Motor neuron (in vitro differentiated cells): ENCODE measurements at regions not wholly inside any gene's neighbourhood (a gene's known extent, or its start where the extent isn't known, plus 50 kb on each side); places are given as distances from the start of the nearest gene placed in this dataset.

ENCODE experiments used
- ATAC-seq, 8 experiments: fragments of 200-7000 bp; cut with Tn5 transposase; replicated peaks in 6 of 8; 2 replicates each; pipeline ENCODE4 v1.8.0; 2021; ENCODE audit warnings: mild to moderate bottlenecking in 8 of 8, moderate library complexity in 8 of 8
- H3K27ac ChIP-seq, 2 donors: fragments of 250-450 bp; sonication (Bioruptor Pico); 2 replicates each; pipeline ENCODE4 v1.9.0; 2021; ENCODE audit warnings: antibody characterized with exemption in 2 of 2, mild to moderate bottlenecking in 2 of 2, moderate library complexity in 1 of 2
- H3K4me1 ChIP-seq, 2 donors: fragments of 250-450 bp; sonication (Bioruptor Pico); replicated peaks in 1 of 2; 2 replicates each; pipeline ENCODE4 v1.6.1; 2021; ENCODE audit warnings: antibody characterized with exemption in 2 of 2, mild to moderate bottlenecking in 2 of 2, moderate library complexity in 1 of 2
- H3K4me3 ChIP-seq, 5 donors: fragments of 250-450 bp; sonication (Bioruptor Pico); 2 replicates each; pipeline ENCODE4 v1.9.0; 2021; ENCODE audit warnings: antibody characterized with exemption in 5 of 5, mild to moderate bottlenecking in 5 of 5, moderate library complexity in 4 of 5
- WGBS, 10 experiments: fragments of 450-650 bp; shearing (Covaris generic); methylation state at CpG; one replicate each; pipeline ENCODE4 v1.0.0; 2022; 5-methylcytosine and 5-hydroxymethylcytosine counted together
- in situ Hi-C, 9 experiments: fragments of 400-800 bp; cut with MboI; loops; one replicate each; pipeline ENCODE4 v1.15.0; 2021; ENCODE audit warnings: low sequenced_read_pairs in 9 of 9, low pct_unique_long_range_greater_than_20kb in 2 of 9; ENCODE audit not compliant: unreplicated experiment in 9 of 9

- 13 to 95% (median 75%) methylated on average over 3 to 9 of the region's 9 CpGs; no CpG with 5 or more reads in 1 of the 10 experiments for WGBS, 10 experiments
- in situ Hi-C loops: loop anchor here in 1 of 9 experiments (25.0 kb wide), 1 partner anchor 631 kb away; no protein-coding TSS in a partner anchor
- H3K4me1 ChIP-seq: no peaks in the 10 kb centered on the region
- H3K27ac ChIP-seq: no peak overlapping the region
- H3K4me3 ChIP-seq: no peak overlapping the region
- ATAC-seq: peak in 2 of 8 experiments; percentile 24 to 36
These were observed 101.4 kb upstream of the MTNR1B start for GRCh38 chr11:92867913-92868619.

GRCh38 chr11:92869716-92870115, 99.7 kb upstream of the MTNR1B start:
- Histone ChIP-seq H3K4me3 (no peak overlapping the region), H3K27ac (no peak overlapping the region), H3K4me1 (no peaks in the 10 kb centered on the region)
- in situ Hi-C loops: loop anchor here in 1 of 9 experiments (25.0 kb wide), 1 partner anchor 632 kb away; no protein-coding TSS in a partner anchor
- WGBS, 10 experiments: 0 to 100% (median 86%) methylated on average over 1 of the region's 1 CpG; no CpG with 5 or more reads in 1 of the 10 experiments
- ATAC-seq: no peak

- ATAC-seq: peak in 2 of 8 experiments; percentile 92 to 97
- no peak overlapping the region for H3K27ac ChIP-seq
- in situ Hi-C loops: loop anchor here in 1 of 9 experiments (25.0 kb wide), 1 partner anchor 633 kb away; no protein-coding TSS in a partner anchor
- WGBS, 10 experiments: 0 to 100% (median 100%) methylated on average over 1 to 2 of the region's 4 CpGs; no CpG with 5 or more reads in 2 of the 10 experiments
- no peaks in the 10 kb centered on the region for H3K4me1 ChIP-seq
- H3K4me3 ChIP-seq: no peak overlapping the region
These were observed 99.1 kb upstream of the MTNR1B start for GRCh38 chr11:92870196-92870832.

- no peak for ATAC-seq
- in situ Hi-C loops: loop anchor here in 1 of 9 experiments (25.0 kb wide), 1 partner anchor 636 kb away; no protein-coding TSS in a partner anchor
- Histone ChIP-seq H3K4me3 (no peak overlapping the region), H3K4me1 (no peaks in the 10 kb centered on the region), H3K27ac (no peak overlapping the region)
- 0 to 100% (median 83%) methylated on average over 1 to 2 of the region's 2 CpGs; no CpG with 5 or more reads in 1 of the 10 experiments for WGBS, 10 experiments
These were observed 95.9 kb upstream of the MTNR1B start for GRCh38 chr11:92873551-92873950.

GRCh38 chr11:92875473-92875872, 94.0 kb upstream of the MTNR1B start:
- no peak overlapping the region for H3K27ac ChIP-seq
- no peaks in the 10 kb centered on the region for H3K4me1 ChIP-seq
- no peak overlapping the region for H3K4me3 ChIP-seq
- in situ Hi-C loops: loop anchor here in 1 of 9 experiments (25.0 kb wide), 1 partner anchor 663 kb away; the partner anchor contains the start of gene FAT3
- ATAC-seq: no peak
- WGBS, 10 experiments: 0 to 100% (median 90%) methylated on average over 1 to 4 of the region's 4 CpGs; no CpG with 5 or more reads in 2 of the 10 experiments

- WGBS, 10 experiments: 37 to 100% (median 87%) methylated on average over 1 to 4 of the region's 4 CpGs
- H3K27ac ChIP-seq: no peak overlapping the region
- no peak overlapping the region for H3K4me3 ChIP-seq
- ATAC-seq: no peak
- in situ Hi-C loops: loop anchor here in 1 of 9 experiments (25.0 kb wide), 1 partner anchor 667 kb away; the partner anchor contains the start of gene FAT3
- no peaks in the 10 kb centered on the region for H3K4me1 ChIP-seq
These were observed 90.4 kb upstream of the MTNR1B start for GRCh38 chr11:92879086-92879485.

GRCh38 chr11:92880381-92880780, 89.1 kb upstream of the MTNR1B start:
- Histone ChIP-seq H3K4me1 (peaks cover 0 to 5% of the 10 kb centered on the region in 2 donors), H3K4me3 (no peak overlapping the region), H3K27ac (no peak overlapping the region)
- WGBS, 10 experiments: 60 to 100% (median 92%) methylated on average over 1 to 3 of the region's 3 CpGs; no CpG with 5 or more reads in 4 of the 10 experiments
- no peak for ATAC-seq
- in situ Hi-C loops: loop anchor here in 1 of 9 experiments (25.0 kb wide), 1 partner anchor 668 kb away; the partner anchor contains the start of gene FAT3

- 0 to 100% (median 96%) methylated on average over 1 to 4 of the region's 4 CpGs; no CpG with 5 or more reads in 2 of the 10 experiments for WGBS, 10 experiments
- ATAC-seq: no peak
- Histone ChIP-seq H3K4me3 (no peak overlapping the region), H3K27ac (no peak overlapping the region), H3K4me1 (peaks cover 7 to 14% of the 10 kb centered on the region in 2 donors)
- in situ Hi-C loops: loop anchor here in 1 of 9 experiments (25.0 kb wide), 1 partner anchor 670 kb away; the partner anchor contains the start of gene FAT3
These were observed 87.5 kb upstream of the MTNR1B start for GRCh38 chr11:92881940-92882450.

GRCh38 chr11:92882828-92883611, 86.4 kb upstream of the MTNR1B start:
- Histone ChIP-seq H3K4me1 (peaks cover 7 to 14% of the 10 kb centered on the region in 2 donors), H3K4me3 (no peak overlapping the region), H3K27ac (no peak overlapping the region)
- in situ Hi-C loops: loop anchor here in 1 of 9 experiments (25.0 kb wide), 1 partner anchor 671 kb away; the partner anchor contains the start of gene FAT3
- 40 to 100% (median 96%) methylated on average over 1 to 31 of the region's 54 CpGs; no CpG with 5 or more reads in 3 of the 10 experiments for WGBS, 10 experiments
- no peak for ATAC-seq

GRCh38 chr11:92885600-92885999, 83.9 kb upstream of the MTNR1B start:
- no peak overlapping the region for H3K4me3 ChIP-seq
- peaks cover 7 to 14% of the 10 kb centered on the region in 2 donors for H3K4me1 ChIP-seq
- no peak overlapping the region for H3K27ac ChIP-seq
- in situ Hi-C loops: loop anchor here in 1 of 9 experiments (25.0 kb wide), 1 partner anchor 673 kb away; the partner anchor contains the start of gene FAT3
- ATAC-seq: peak in 1 of 8 experiments; percentile 5
- 33 to 100% (median 84%) methylated on average over 1 to 4 of the region's 4 CpGs; no CpG with 5 or more reads in 3 of the 10 experiments for WGBS, 10 experiments

- ATAC-seq: peak; percentile 88 to 99 (median 98)
These were observed 83.1 kb upstream of the MTNR1B start for GRCh38 chr11:92886243-92886905.

More at GRCh38 chr11:92886243-92886905, 83.1 kb upstream of the MTNR1B start:
- no peak overlapping the region for H3K27ac ChIP-seq
- in situ Hi-C loops: loop anchor here in 1 of 9 experiments (25.0 kb wide), 1 partner anchor 674 kb away; the partner anchor contains the start of gene FAT3
- WGBS, 10 experiments: 0 to 26% (median 5%) methylated on average over 1 to 4 of the region's 4 CpGs; no CpG with 5 or more reads in 1 of the 10 experiments
- H3K4me3 ChIP-seq: no peak overlapping the region
- H3K4me1 ChIP-seq: peaks cover 7 to 14% of the 10 kb centered on the region in 2 donors
